ENCODE measurements at regions not wholly inside any gene's neighbourhood (a gene's known extent, or its start where the extent isn't known, plus 50 kb on each side); places are given as distances from the start of the nearest gene placed in this dataset.
A peak's percentile ranks its signal among the peaks of the same experiment; 100 is the strongest.

DNA sequence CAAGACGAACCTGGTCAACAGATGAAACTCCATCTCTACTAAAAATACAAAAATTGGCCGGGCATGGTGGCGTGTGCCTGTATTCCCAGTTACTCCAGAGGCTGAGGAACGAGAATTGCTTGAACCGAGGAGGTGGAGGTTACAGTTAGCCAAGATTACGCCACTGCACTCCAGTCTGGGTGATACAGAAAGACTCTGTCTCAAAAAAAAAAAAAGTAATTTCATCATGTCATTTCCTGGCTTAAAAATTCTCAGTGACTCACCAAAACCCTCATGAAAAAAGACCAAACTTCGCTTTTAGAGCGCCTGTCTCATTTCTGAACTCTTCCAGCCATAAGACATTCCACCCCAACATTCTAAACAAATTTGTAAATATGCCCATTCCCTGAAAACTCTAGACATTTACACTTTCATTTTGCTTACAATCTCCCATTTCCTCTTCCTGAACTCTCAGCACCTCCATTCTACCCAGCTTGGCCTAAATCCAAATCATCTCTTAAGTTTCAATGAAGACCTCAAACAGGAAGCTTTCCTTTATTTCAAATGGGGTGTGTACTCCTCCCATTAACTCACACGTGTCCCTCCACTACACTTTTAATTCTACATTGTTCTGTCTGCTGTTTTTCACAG lies 50.5 kb upstream of the PRRC2C start:
- Histone ChIP-seq H3K9me3 (no peaks in the 10 kb centered on the region), H3K27me3 (no peaks in the 10 kb centered on the region), H3K36me3 (no peaks in the 10 kb centered on the region), H3K4me3 (no peak overlapping the region), H3K27ac (peak overlapping the region in 2 of 4 donors; percentile 33 to 44), H3K4me1 (no peaks in the 10 kb centered on the region)
- 62 to 65% methylated on average over 8 to 9 of the region's 9 CpGs for WGBS, 2 donors
- FAIRE-seq, result no peak
- no peak for DNase-seq
- intact Hi-C loops (cut with DNase I), result no loop called here
- peak in 3 of 4 donors; percentile 18 to 63 (median 42) for ATAC-seq
- TF ChIP-seq, protein P1, sequence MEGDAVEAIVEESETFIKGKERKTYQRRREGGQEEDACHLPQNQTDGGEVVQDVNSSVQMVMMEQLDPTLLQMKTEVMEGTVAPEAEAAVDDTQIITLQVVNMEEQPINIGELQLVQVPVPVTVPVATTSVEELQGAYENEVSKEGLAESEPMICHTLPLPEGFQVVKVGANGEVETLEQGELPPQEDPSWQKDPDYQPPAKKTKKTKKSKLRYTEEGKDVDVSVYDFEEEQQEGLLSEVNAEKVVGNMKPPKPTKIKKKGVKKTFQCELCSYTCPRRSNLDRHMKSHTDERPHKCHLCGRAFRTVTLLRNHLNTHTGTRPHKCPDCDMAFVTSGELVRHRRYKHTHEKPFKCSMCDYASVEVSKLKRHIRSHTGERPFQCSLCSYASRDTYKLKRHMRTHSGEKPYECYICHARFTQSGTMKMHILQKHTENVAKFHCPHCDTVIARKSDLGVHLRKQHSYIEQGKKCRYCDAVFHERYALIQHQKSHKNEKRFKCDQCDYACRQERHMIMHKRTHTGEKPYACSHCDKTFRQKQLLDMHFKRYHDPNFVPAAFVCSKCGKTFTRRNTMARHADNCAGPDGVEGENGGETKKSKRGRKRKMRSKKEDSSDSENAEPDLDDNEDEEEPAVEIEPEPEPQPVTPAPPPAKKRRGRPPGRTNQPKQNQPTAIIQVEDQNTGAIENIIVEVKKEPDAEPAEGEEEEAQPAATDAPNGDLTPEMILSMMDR (IDR thresholded peaks at IDR 0.05), result no peak

Measured in pancreas (tissue), 10 donors.